ENCODE measurements at regions not wholly inside any gene's neighbourhood (a gene's known extent, or its start where the extent isn't known, plus 50 kb on each side); places are given as distances from the start of the nearest gene placed in this dataset.
"Not testable (repeated sequence)": the region's sequence is repeated elsewhere in the genome, so short reads cannot be mapped to it uniquely, and the experiment has no call there.

- Histone ChIP-seq H3K27me3 (no peaks in the 10 kb centered on the region), H3K4me3 (no peak overlapping the region), H3K4me1 (no peaks in the 10 kb centered on the region), H3K27ac (no peak overlapping the region), H3K9me3 (no peaks in the 10 kb centered on the region), H3K36me3 (no peaks in the 10 kb centered on the region)
- TF ChIP-seq POLR2A (IDR thresholded peaks at IDR 0.05) (no peak), CTCF (IDR thresholded peaks at IDR 0.05) (no peak), POLR2AphosphoS5 (IDR thresholded peaks at IDR 0.05; ENCODE audit: insufficient read depth in 1 of 2, low read depth in 1 of 2) (no peak)
- intact Hi-C loops (cut with DNase I) = no loop called here
- peak in 1 of 2 donors; percentile 10 for DNase-seq (ENCODE audit: extremely low spot score in 2 of 2)
Measured at GRCh38 chr10:123221418-123221817, 67.2 kb downstream of the BUB3 start.

GRCh38 chr10:123222832-123223231 is 68.6 kb downstream of the BUB3 start:
- TF ChIP-seq POLR2A (IDR thresholded peaks at IDR 0.05) (no peak), POLR2AphosphoS5 (IDR thresholded peaks at IDR 0.05; ENCODE audit: insufficient read depth in 1 of 2, low read depth in 1 of 2) (no peak), CTCF (IDR thresholded peaks at IDR 0.05) (no peak)
- intact Hi-C loops (cut with DNase I) = no loop called here
- no peaks in the 10 kb centered on the region for H3K4me1 ChIP-seq
- H3K4me3 ChIP-seq = no peak overlapping the region
- H3K27ac ChIP-seq = no peak overlapping the region
- no peaks in the 10 kb centered on the region for H3K9me3 ChIP-seq
- H3K36me3 ChIP-seq = no peaks in the 10 kb centered on the region
- H3K27me3 ChIP-seq = no peaks in the 10 kb centered on the region
- no peak for DNase-seq (ENCODE audit: extremely low spot score in 2 of 2)

DNA sequence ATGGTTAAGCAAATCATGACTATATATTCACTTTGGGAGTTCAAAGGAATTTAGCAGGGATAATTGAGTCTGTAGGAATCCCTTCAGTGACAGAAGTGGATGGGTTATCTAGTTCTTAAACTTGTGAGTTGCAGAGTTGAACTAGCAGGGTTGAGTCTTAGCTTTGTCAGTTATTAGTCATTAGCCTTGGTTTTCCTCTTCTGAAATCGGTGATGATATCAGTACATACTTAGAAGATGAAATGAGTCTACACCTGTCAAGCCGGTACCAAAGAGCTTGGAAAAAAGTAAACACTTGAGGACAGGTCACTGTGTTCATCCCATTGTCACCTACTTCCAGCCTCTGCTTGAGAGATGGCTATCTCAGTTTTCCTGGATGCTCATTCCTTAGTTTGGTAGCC is 73.5 kb downstream of the BUB3 start:
- no peaks in the 10 kb centered on the region for H3K27me3 ChIP-seq
- TF ChIP-seq CTCF (IDR thresholded peaks at IDR 0.05) = no peak
- no peak for TF ChIP-seq POLR2A (IDR thresholded peaks at IDR 0.05)
- no peak for TF ChIP-seq POLR2AphosphoS5 (IDR thresholded peaks at IDR 0.05; ENCODE audit: insufficient read depth in 1 of 2, low read depth in 1 of 2)
- intact Hi-C loops (cut with DNase I) = no loop called here

DNA sequence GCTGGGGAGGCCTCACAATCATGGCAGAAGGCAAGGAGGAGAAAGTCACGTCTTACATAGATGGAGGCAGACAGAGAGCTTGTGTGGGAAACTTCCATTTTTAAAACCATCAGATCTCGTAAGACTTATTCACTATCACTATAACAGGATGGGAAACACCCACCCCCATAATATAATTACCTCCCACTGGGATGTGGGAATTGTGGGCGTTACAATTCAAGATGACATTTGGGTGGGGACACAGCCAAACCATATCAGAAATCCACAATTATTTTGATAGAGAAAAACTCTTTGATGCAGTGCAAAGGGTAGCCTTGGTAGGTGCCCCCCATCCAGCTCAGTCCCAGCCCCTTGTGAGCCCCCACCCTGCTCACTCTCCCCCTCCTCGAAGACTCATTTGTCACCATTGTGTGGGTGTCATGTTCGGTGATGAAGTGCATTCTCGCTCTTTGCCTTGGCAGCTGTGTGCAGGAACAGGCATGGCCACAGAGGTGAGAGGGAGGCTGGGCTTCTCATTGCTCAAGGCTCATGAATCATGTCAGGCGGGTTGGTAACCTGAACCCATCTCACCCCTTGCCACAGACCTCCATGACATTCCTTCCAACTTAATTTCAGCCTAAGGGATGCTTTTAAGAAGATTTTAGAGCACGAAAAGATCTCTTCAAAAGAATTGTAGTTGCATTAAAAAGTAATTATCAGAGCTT is 75.9 kb downstream of the BUB3 start:
- DNase-seq (ENCODE audit: extremely low spot score in 2 of 2) = no peak
- Histone ChIP-seq H3K27me3 (no peaks in the 10 kb centered on the region), H3K4me3 (no peak overlapping the region), H3K27ac (no peak overlapping the region), H3K9me3 (peaks cover 6% of the 10 kb centered on the region), H3K4me1 (no peaks in the 10 kb centered on the region), H3K36me3 (no peaks in the 10 kb centered on the region)
- intact Hi-C loops (cut with DNase I) = no loop called here
- TF ChIP-seq POLR2AphosphoS5 (IDR thresholded peaks at IDR 0.05; ENCODE audit: insufficient read depth in 1 of 2, low read depth in 1 of 2) (no peak), POLR2A (IDR thresholded peaks at IDR 0.05) (no peak), CTCF (IDR thresholded peaks at IDR 0.05) (no peak)

More for the DNA sequence above, 73.5 kb downstream of the BUB3 start:
- H3K27ac ChIP-seq = no peak overlapping the region
- no peak for DNase-seq (ENCODE audit: extremely low spot score in 2 of 2)
- no peaks in the 10 kb centered on the region for H3K4me1 ChIP-seq
- H3K4me3 ChIP-seq = no peak overlapping the region
- no peaks in the 10 kb centered on the region for H3K9me3 ChIP-seq
- no peaks in the 10 kb centered on the region for H3K36me3 ChIP-seq

- not testable (repeated sequence) for H3K4me3 ChIP-seq
Measured at GRCh38 chr10:123232879-123233278, 78.7 kb downstream of the BUB3 start.

GRCh38 chr10:123235014-123235413 is 80.8 kb downstream of the BUB3 start:
- H3K9me3 ChIP-seq; H3K27me3 ChIP-seq; H3K4me1 ChIP-seq; H3K36me3 ChIP-seq; H3K4me3 ChIP-seq; intact Hi-C loops (cut with DNase I); H3K27ac ChIP-seq: not testable (repeated sequence)
- DNase-seq (ENCODE audit: extremely low spot score in 2 of 2) = peak in 1 of 2 donors; percentile 25

More at GRCh38 chr10:123232879-123233278, 78.7 kb downstream of the BUB3 start:
- H3K36me3 ChIP-seq; H3K9me3 ChIP-seq; intact Hi-C loops (cut with DNase I); H3K4me1 ChIP-seq; H3K27me3 ChIP-seq; H3K27ac ChIP-seq; DNase-seq (ENCODE audit: extremely low spot score in 2 of 2): not testable (repeated sequence)

Data from vagina (tissue), 2 donors.